Esophagus muscularis mucosa (tissue), 4 donors: ENCODE measurements at regions not wholly inside any gene's neighbourhood (a gene's known extent, or its start where the extent isn't known, plus 50 kb on each side); places are given as distances from the start of the nearest gene placed in this dataset.

Experiments
- CTCF ChIP-seq, 3 experiments: fragments of 200-600 bp in 2 of 3; fragments of 450-650 bp in 1 of 3; sonication (generic) in 2 of 3; IDR thresholded peaks; one replicate each; pipeline ENCODE4 v1.5.1; 2017 to 2019; ENCODE audit warnings: antibody characterized with exemption in 3 of 3, mild to moderate bottlenecking in 2 of 3, moderate library complexity in 1 of 3
- EP300 ChIP-seq: sonication (generic); formaldehyde crosslinking; IDR thresholded peaks from one replicate; pipeline ENCODE4 v1.6.1; 2017; ENCODE audit warnings: antibody characterized with exemption
- POLR2A ChIP-seq: fragments of 450-650 bp; IDR thresholded peaks from one replicate; pipeline ENCODE4 v1.6.1; 2017; ENCODE audit warnings: antibody characterized with exemption, moderate library complexity, mild to moderate bottlenecking, low read depth
- POLR2AphosphoS5 ChIP-seq, 2 donors: sonication (generic); formaldehyde crosslinking; IDR thresholded peaks; one replicate each; pipeline ENCODE4 v1.6.1; 2017; ENCODE audit warnings: antibody characterized with exemption in 2 of 2

DNA sequence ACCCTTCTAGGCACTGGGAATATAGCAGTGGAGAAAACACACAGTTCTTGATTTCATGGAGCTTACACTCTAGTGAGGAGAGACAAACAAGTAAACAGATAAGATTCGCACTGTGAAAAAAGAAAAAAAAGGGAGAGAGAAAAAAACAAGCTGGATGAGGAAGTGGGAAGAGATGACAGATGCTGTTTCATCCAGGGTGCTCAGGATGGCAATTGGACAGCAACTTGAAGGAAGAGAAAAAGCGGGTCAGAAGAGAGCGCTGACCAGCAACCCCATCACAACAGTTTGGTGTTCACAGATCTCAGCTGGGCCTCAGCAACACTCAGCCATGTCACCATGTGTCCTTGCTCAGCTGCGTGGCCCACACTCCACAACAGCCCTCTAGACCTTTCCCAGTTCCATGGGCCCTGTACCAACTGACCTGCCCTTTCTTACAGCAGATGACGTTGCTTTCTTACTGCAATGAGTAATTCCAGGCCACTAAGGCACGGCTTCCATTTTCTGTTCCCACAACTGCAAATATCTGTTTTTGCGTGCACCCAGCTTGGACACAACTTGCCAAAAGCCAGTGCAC is 230.8 kb downstream of the MEX3B start:
- no peak for TF ChIP-seq POLR2A
- TF ChIP-seq POLR2AphosphoS5 (IDR thresholded peaks at IDR 0.05), result no peak
- no peak for TF ChIP-seq CTCF (IDR thresholded peaks at IDR 0.05)
- TF ChIP-seq EP300, result no peak
